A673 (cell line): ENCODE measurements at regions not wholly inside any gene's neighbourhood (a gene's known extent, or its start where the extent isn't known, plus 50 kb on each side); places are given as distances from the start of the nearest gene placed in this dataset.

Experiments used
- BruUV-seq: library from RNA; stranded (reverse); fragments of 400-500 nt; replicated peaks from 2 replicates; lab custom pipeline; 2021; lab: Mats Ljungman, UMichigan
- CTCF ChIA-PET: fragments of 300-600 bp; sonication (Branson Sonifier 250); formaldehyde crosslinking; loops from one replicate; lab custom pipeline; 2022; ENCODE audit warnings: antibody characterized with exemption; lab: Charles Lee
- POLR2A ChIA-PET: fragments of 300-600 bp; sonication (Branson Sonifier 250); formaldehyde crosslinking; loops from one replicate; lab custom pipeline; 2022; ENCODE audit warnings: antibody characterized with exemption; ENCODE audit not compliant: low non-redundant PET; lab: Charles Lee
- DNase-seq: peaks from one replicate; pipeline ENCODE4 v3.0.0-alpha.2; 2015; ENCODE audit warnings: low spot score
- H3K27ac ChIP-seq: fragments of 200-600 bp; sonication (generic); 2 replicates; pipeline ENCODE4 v1.5.1; 2016; ENCODE audit warnings: mixed run types, low read depth, mild to moderate bottlenecking, mixed read lengths, antibody characterized with exemption, low read length; ENCODE audit not compliant: poor library complexity, severe bottlenecking
- H3K27me3 ChIP-seq: fragments of 200-600 bp; sonication (generic); replicated peaks from 2 replicates; pipeline ENCODE4 v1.6.1; 2017; ENCODE audit warnings: mixed run types, low read depth, mild to moderate bottlenecking, mixed read lengths, antibody characterized with exemption, low read length; ENCODE audit not compliant: insufficient read depth, poor library complexity
- H3K36me3 ChIP-seq: fragments of 200-600 bp; sonication (generic); 2 replicates; pipeline ENCODE4 v1.6.1; 2016; ENCODE audit warnings: mixed run types, mild to moderate bottlenecking, mixed read lengths, antibody characterized with exemption, low read length; ENCODE audit not compliant: insufficient read depth, poor library complexity, severe bottlenecking
- H3K4me1 ChIP-seq: fragments of 200-600 bp; sonication (generic); 2 replicates; pipeline ENCODE4 v1.6.1; 2017; ENCODE audit warnings: mixed run types, mild to moderate bottlenecking, mixed read lengths, antibody characterized with exemption, low read length; ENCODE audit not compliant: insufficient read depth, poor library complexity, severe bottlenecking
- H3K4me3 ChIP-seq: fragments of 200-600 bp; sonication (generic); 2 replicates; pipeline ENCODE4 v1.5.1; 2016; ENCODE audit warnings: low read depth, mixed run types, mild to moderate bottlenecking, mixed read lengths, low read length; ENCODE audit not compliant: poor library complexity, severe bottlenecking
- H3K9me3 ChIP-seq: fragments of 200-600 bp; sonication (generic); 2 replicates; pipeline ENCODE4 v1.6.1; 2016; ENCODE audit warnings: mixed run types, low read depth, mild to moderate bottlenecking, mixed read lengths, antibody characterized with exemption, low read length; ENCODE audit not compliant: poor library complexity, severe bottlenecking
- CTCF ChIP-seq: fragments of 300-800, 200-600 bp; sonication (generic); conservative IDR thresholded peaks from 2 replicates; pipeline ENCODE4 v1.5.1; 2017; ENCODE audit warnings: low read depth, mild to moderate bottlenecking, antibody characterized with exemption, low read length, moderate library complexity, mixed read lengths
- EZH2 ChIP-seq: fragments of 200-600 bp; sonication (generic); IDR thresholded peaks from 2 replicates; pipeline ENCODE4 v1.6.1; 2017; ENCODE audit warnings: borderline replicate concordance, low read depth, mild to moderate bottlenecking, mixed read lengths, antibody characterized with exemption, low read length; ENCODE audit not compliant: poor library complexity, severe bottlenecking
- intact Hi-C: fragments of 100-400 bp; cut with micrococcal nuclease; formaldehyde crosslinking; loops from one replicate; pipeline ENCODE4 v1.10.0; 2022; ENCODE audit not compliant: unreplicated experiment

GRCh38 chr7:114008696-114009095 is 89.9 kb upstream of the PPP1R3A start:
- intact Hi-C loops: no loop called here
- POLR2A ChIA-PET: no interaction called here
- CTCF ChIA-PET: no interaction called here

GRCh38 chr7:114007386-114007785 is 88.6 kb upstream of the PPP1R3A start:
- Histone ChIP-seq H3K27ac (no peak overlapping the region), H3K4me3 (no peak overlapping the region), H3K27me3 (peaks cover 17% of the 10 kb centered on the region), H3K36me3 (no peaks in the 10 kb centered on the region), H3K4me1 (no peaks in the 10 kb centered on the region), H3K9me3 (no peaks in the 10 kb centered on the region)
- ChIA-PET POLR2A (no interaction called here), CTCF (no interaction called here)
- BruUV-seq: no TSS peak
- intact Hi-C loops: no loop called here
- TF ChIP-seq CTCF (no peak), EZH2 (no peak)
- DNase-seq: no peak

More at GRCh38 chr7:114008696-114009095, 89.9 kb upstream of the PPP1R3A start:
- no peak for DNase-seq
- no peaks in the 10 kb centered on the region for H3K4me1 ChIP-seq
- no peaks in the 10 kb centered on the region for H3K9me3 ChIP-seq
- H3K27ac ChIP-seq: no peak overlapping the region
- H3K36me3 ChIP-seq: no peaks in the 10 kb centered on the region
- no TSS peak for BruUV-seq
- H3K4me3 ChIP-seq: no peak overlapping the region
- H3K27me3 ChIP-seq: peaks cover 17% of the 10 kb centered on the region
- TF ChIP-seq CTCF (no peak), EZH2 (no peak)

GRCh38 chr7:113998934-113999333 is 80.1 kb upstream of the PPP1R3A start:
- intact Hi-C loops: no loop called here
- ChIA-PET CTCF (no interaction called here), POLR2A (no interaction called here)
- DNase-seq: no peak
- Histone ChIP-seq H3K4me3 (no peak overlapping the region), H3K27ac (no peak overlapping the region), H3K27me3 (no peaks in the 10 kb centered on the region), H3K36me3 (no peaks in the 10 kb centered on the region), H3K4me1 (no peaks in the 10 kb centered on the region), H3K9me3 (no peaks in the 10 kb centered on the region)
- no peak for TF ChIP-seq EZH2
- no peak for TF ChIP-seq CTCF
- BruUV-seq: no TSS peak
